Naive B cell (primary cell): ENCODE measurements at regions not wholly inside any gene's neighbourhood (a gene's known extent, or its start where the extent isn't known, plus 50 kb on each side); places are given as distances from the start of the nearest gene placed in this dataset.
A peak's percentile ranks its signal among the peaks of the same experiment; 100 is the strongest.

ENCODE experiments used
- ATAC-seq, 2 donors: fragments of 150-1000 bp; cut with Tn5 transposase; 2 replicates each; pipeline ENCODE4 v1.10.0; 2021; ENCODE audit warnings: low read depth in 2 of 2, mild to moderate bottlenecking in 2 of 2, moderate library complexity in 2 of 2
- DNase-seq: peaks from one replicate; pipeline ENCODE4 v3.0.0; 2022
- H3K27ac Mint-ChIP-seq, 6 donors: one replicate each; pipeline ENCODE4 v1.8.0; 2020 to 2022; ENCODE audit warnings: mild to moderate bottlenecking in 6 of 6, mixed read lengths in 6 of 6, moderate library complexity in 5 of 6, inconsistent platforms in 2 of 6
- H3K27me3 Mint-ChIP-seq, 3 donors: one replicate each; pipeline ENCODE4 v1.8.0; 2021 to 2022; ENCODE audit warnings: mixed read lengths in 3 of 3, mild to moderate bottlenecking in 1 of 3
- H3K36me3 Mint-ChIP-seq, 2 donors: one replicate each; pipeline ENCODE4 v1.8.0; 2020 to 2022; ENCODE audit warnings: mixed read lengths in 2 of 2, inconsistent platforms in 1 of 2, mild to moderate bottlenecking in 1 of 2
- H3K4me1 Mint-ChIP-seq, 3 donors: one replicate each; pipeline ENCODE4 v1.8.0; 2020 to 2022; ENCODE audit warnings: mixed read lengths in 3 of 3, inconsistent platforms in 1 of 3, mild to moderate bottlenecking in 1 of 3, moderate library complexity in 1 of 3
- H3K4me3 Mint-ChIP-seq, 8 donors: one replicate each; pipeline ENCODE4 v1.8.0; 2020 to 2022; ENCODE audit warnings: mild to moderate bottlenecking in 8 of 8, mixed read lengths in 8 of 8, moderate library complexity in 8 of 8, inconsistent platforms in 2 of 8
- H3K9me3 Mint-ChIP-seq, 7 donors: one replicate each; pipeline ENCODE4 v1.8.0; 2020 to 2022; ENCODE audit warnings: mixed read lengths in 7 of 7, mild to moderate bottlenecking in 5 of 7, inconsistent platforms in 2 of 7, moderate library complexity in 1 of 7

DNA sequence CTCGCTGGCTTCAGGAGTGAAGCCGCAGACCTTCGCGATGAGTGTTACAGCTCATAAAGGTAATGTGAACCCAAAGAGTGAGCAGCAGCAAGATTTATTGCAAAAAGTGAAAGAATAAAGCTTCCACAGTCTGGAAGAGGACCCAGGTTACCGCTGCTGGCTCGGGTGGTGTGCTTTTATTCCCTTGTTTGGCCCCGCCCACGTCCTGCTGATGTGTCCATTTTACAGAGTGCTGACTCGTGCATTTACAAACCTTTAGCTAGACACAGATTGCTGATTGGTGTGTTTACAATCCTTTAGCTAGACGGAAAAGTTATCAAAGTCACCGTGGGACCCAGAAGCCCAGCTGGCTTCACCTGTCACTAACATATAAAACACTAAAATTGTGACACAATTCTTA is 1464.5 kb downstream of the ZPLD1 start:
- H3K27ac Mint-ChIP-seq = no peak overlapping the region
- ATAC-seq (no peak), DNase-seq (no peak)
- no peaks in the 10 kb centered on the region for H3K4me1 Mint-ChIP-seq
- H3K9me3 Mint-ChIP-seq = no peaks in the 10 kb centered on the region
- H3K4me3 Mint-ChIP-seq = no peak overlapping the region
- H3K36me3 Mint-ChIP-seq = no peaks in the 10 kb centered on the region
- no peaks in the 10 kb centered on the region for H3K27me3 Mint-ChIP-seq

DNA sequence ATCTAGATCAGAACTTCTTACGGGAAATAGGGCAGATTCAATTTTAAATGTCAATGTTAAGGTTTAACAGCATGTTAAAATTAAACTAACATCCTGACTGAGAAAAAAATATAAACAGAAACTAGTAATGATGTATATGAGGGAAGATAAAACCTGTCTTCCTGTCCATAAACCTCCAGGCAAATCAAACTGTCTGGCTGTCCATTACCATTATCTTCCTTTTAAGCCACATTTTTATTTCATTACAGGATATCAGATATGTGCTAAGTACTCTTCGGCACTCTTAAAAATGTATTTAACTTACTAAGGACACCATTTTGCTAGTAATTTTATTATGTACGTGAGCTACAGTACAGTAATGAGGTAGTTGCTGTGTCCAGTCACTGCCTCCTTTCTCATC is 1461.7 kb upstream of the ALCAM start:
- H3K36me3 Mint-ChIP-seq = no peaks in the 10 kb centered on the region
- no peaks in the 10 kb centered on the region for H3K4me1 Mint-ChIP-seq
- no peak for ATAC-seq
- no peak overlapping the region for H3K27ac Mint-ChIP-seq
- DNase-seq = no peak
- H3K9me3 Mint-ChIP-seq = no peaks in the 10 kb centered on the region
- no peaks in the 10 kb centered on the region for H3K27me3 Mint-ChIP-seq
- H3K4me3 Mint-ChIP-seq = no peak overlapping the region

DNA sequence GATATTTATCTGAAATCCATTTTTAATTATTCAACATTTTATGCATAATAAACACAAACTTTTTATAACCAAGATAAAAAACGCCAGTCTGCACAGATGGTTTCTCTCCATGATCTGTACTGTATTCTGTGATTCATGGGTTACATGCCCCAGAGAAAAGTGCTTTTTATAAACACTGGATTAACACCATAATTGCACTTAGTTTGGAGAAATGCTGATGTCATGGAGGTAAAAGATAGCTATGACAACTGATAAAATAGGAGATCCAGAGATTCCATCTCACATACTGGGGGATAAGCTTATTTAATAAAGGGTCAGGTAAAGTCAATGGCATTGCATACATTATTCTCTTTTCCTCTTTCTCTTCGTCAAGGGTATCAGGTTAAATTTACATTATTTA is 1460.4 kb upstream of the ALCAM start:
- no peak for DNase-seq
- no peaks in the 10 kb centered on the region for H3K36me3 Mint-ChIP-seq
- no peaks in the 10 kb centered on the region for H3K27me3 Mint-ChIP-seq
- no peak for ATAC-seq
- no peaks in the 10 kb centered on the region for H3K9me3 Mint-ChIP-seq
- no peak overlapping the region for H3K27ac Mint-ChIP-seq
- no peaks in the 10 kb centered on the region for H3K4me1 Mint-ChIP-seq
- H3K4me3 Mint-ChIP-seq = no peak overlapping the region

DNA sequence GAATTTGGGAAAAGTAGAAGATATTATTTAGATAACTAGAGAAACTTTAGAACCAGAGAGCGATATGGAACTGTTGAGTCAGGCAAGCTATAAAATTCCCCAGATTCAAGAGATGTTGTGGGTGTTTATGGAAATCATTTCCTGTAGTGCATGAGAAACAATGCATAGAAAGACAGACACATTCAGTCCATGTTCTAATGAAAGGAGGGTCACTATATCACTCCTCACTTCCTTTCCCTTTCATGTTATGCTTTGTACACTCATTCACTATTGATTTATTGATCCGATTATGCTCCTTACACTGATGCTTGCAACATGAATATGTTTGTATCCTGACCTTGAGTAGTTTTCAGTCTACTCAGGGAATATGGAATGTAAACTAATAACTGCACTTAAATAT is 1459.9 kb upstream of the ALCAM start:
- H3K4me3 Mint-ChIP-seq = no peak overlapping the region
- no peaks in the 10 kb centered on the region for H3K27me3 Mint-ChIP-seq
- no peak overlapping the region for H3K27ac Mint-ChIP-seq
- H3K36me3 Mint-ChIP-seq = no peaks in the 10 kb centered on the region
- H3K9me3 Mint-ChIP-seq = no peaks in the 10 kb centered on the region
- H3K4me1 Mint-ChIP-seq = no peaks in the 10 kb centered on the region
- DNase-seq (no peak), ATAC-seq (no peak)

DNA sequence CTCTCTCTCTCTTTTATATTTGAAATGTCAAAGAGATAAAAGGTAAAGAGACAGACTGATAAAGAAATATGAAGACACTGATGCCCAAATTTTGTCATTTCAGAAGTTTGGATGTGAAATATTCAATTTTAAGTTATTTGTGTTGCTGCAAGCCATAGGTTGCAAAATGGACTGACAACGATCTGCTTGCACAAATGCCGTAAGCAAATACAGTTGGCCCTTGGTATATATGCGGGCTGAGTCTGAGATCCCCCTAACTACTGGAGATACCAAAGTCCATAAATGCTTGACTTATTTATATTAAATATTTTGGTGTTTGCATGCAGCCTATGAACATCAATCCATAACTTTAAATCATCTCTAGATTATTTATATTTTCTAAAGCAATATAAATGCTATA is 1459.1 kb upstream of the ALCAM start:
- Mint-ChIP-seq H3K9me3 (no peaks in the 10 kb centered on the region), H3K36me3 (no peaks in the 10 kb centered on the region), H3K4me3 (no peak overlapping the region), H3K4me1 (no peaks in the 10 kb centered on the region), H3K27me3 (no peaks in the 10 kb centered on the region), H3K27ac (no peak overlapping the region)
- no peak for DNase-seq
- no peak for ATAC-seq

DNA sequence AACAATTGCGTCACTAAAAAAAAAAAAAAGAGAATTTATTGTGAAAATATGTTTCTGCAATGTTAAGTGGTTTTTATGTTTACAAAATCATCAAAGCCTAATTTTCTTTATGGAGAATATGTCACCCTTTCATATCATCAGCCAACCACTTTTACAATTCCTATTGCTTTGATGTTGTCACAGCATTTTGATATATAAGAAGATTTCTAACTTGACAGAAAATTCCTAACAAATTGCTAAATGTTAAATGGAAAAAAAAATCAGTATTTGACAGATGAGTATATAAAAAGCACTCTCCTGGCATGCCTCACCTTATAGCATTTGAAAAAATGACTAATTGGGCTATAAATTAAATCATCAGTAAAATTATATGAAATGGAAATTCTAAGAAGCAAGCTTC is 1457.3 kb upstream of the ALCAM start:
- no peak for ATAC-seq
- Mint-ChIP-seq H3K4me3 (no peak overlapping the region), H3K4me1 (no peaks in the 10 kb centered on the region), H3K27ac (no peak overlapping the region), H3K27me3 (no peaks in the 10 kb centered on the region), H3K9me3 (no peaks in the 10 kb centered on the region), H3K36me3 (no peaks in the 10 kb centered on the region)
- DNase-seq = no peak

DNA sequence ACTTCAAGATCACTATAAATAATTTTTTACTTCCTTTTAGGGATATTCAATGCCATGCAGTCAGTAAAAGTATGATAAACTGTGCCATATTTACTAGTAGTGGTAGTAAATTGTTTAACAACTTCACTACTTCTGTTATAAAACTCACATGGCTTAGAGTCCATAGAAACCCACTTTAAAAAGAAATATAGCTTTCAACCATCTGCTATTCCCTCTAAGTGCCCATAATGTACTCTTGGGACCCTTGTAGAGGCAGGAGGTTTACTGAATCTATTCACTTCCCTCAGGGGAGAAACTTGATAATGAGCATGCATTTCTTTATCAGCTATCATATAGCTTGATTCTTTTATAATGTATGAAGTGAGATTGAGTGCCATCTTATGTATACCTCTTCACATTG is 1448.4 kb upstream of the ALCAM start:
- ATAC-seq = no peak
- Mint-ChIP-seq H3K4me1 (no peaks in the 10 kb centered on the region), H3K4me3 (no peak overlapping the region), H3K36me3 (no peaks in the 10 kb centered on the region), H3K27me3 (no peaks in the 10 kb centered on the region), H3K27ac (no peak overlapping the region), H3K9me3 (peaks cover 0 to 5% (median 0%) of the 10 kb centered on the region in 7 donors)
- no peak for DNase-seq

DNA sequence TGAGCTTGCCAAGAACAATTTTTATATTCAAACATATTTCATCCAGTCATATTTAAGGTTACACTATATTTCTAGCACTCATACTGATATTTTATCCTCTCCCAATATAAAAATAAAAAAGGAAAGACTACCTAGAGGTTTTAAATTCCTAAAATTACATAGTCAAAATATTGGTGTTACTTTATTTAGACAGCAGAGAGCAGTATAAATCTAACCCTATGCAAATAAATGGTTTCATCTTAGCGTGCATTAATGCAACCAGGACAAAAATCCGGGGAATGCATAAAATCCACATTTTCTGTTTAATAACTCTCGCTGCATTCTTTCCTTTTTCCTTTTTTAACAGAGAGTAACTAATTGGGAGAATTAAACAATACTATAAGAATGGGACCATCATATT is 1447.4 kb upstream of the ALCAM start:
- H3K9me3 Mint-ChIP-seq = peaks cover 0 to 5% (median 0%) of the 10 kb centered on the region in 7 donors
- no peak overlapping the region for H3K4me3 Mint-ChIP-seq
- H3K4me1 Mint-ChIP-seq = no peaks in the 10 kb centered on the region
- no peaks in the 10 kb centered on the region for H3K36me3 Mint-ChIP-seq
- ATAC-seq (no peak), DNase-seq (no peak)
- H3K27ac Mint-ChIP-seq = no peak overlapping the region
- no peaks in the 10 kb centered on the region for H3K27me3 Mint-ChIP-seq

DNA sequence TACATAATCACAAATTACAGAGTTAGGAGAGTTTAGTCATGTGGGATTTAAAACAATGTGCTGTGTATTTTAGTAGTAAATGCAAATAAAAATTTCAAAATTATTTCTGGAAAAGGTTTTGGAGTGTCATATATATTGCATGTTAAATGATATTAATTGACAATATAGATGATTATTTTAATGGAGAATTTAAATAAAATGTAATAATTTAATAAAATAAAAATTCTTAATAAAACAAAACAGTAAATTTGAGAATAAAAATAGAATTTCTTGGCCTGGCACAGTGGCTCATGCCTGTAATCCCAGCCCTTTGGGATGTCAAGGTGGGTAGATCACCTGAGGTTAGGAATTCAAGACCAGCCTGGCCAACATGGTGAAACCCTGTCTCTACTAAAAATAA is 1442.8 kb upstream of the ALCAM start:
- Mint-ChIP-seq H3K4me1 (no peaks in the 10 kb centered on the region), H3K27ac (no peak overlapping the region), H3K27me3 (no peaks in the 10 kb centered on the region), H3K4me3 (no peak overlapping the region), H3K9me3 (peaks cover 0 to 5% (median 0%) of the 10 kb centered on the region in 7 donors), H3K36me3 (no peaks in the 10 kb centered on the region)
- DNase-seq (no peak), ATAC-seq (no peak)

DNA sequence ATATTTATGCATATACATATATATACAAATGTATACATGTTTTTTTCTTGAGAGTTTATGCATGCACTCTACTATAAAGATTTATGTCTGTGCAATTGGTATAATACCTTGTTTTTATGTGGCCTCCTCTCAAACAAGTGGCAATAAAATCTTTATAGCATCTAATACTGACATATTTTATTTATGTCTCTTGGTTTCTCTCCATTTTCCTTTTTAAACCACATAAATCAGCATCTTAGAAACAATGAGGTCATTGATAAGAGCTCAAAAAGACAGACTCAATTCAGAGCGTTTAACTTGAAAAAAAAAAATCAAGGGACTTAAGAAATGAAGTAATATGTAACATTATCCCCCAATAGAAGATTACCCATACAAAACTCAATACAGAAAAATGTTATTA is 1442.2 kb upstream of the ALCAM start:
- DNase-seq (no peak), ATAC-seq (no peak)
- no peaks in the 10 kb centered on the region for H3K27me3 Mint-ChIP-seq
- H3K27ac Mint-ChIP-seq = no peak overlapping the region
- H3K4me3 Mint-ChIP-seq = no peak overlapping the region
- no peaks in the 10 kb centered on the region for H3K4me1 Mint-ChIP-seq
- H3K36me3 Mint-ChIP-seq = no peaks in the 10 kb centered on the region
- peaks cover 0 to 5% (median 0%) of the 10 kb centered on the region in 7 donors for H3K9me3 Mint-ChIP-seq

DNA sequence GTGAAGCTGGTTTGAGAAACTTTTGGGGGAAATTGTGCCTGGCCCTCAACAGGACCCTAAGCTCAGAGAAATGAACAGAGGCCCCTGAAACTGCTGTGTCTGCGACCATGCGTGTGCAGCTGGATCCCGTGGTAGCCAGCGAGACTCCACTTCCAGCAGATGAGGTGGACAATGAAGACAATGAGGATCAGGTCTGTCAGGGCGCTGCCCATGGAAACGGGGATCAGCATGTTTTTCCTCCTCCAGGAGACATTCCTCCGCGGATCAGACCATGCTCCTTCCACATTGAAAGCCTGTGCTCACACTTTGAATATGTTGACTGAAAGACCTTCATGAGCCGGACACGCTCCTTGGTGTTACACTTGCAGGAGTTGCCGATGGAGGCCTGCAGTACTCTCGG is 1439.8 kb upstream of the ALCAM start:
- no peaks in the 10 kb centered on the region for H3K4me1 Mint-ChIP-seq
- no peaks in the 10 kb centered on the region for H3K27me3 Mint-ChIP-seq
- H3K36me3 Mint-ChIP-seq = no peaks in the 10 kb centered on the region
- H3K27ac Mint-ChIP-seq = no peak overlapping the region
- ATAC-seq (no peak), DNase-seq (no peak)
- H3K9me3 Mint-ChIP-seq = peaks cover 0 to 14% (median 2%) of the 10 kb centered on the region in 7 donors
- peak overlapping the region in 1 of 8 donors; percentile 61 for H3K4me3 Mint-ChIP-seq

DNA sequence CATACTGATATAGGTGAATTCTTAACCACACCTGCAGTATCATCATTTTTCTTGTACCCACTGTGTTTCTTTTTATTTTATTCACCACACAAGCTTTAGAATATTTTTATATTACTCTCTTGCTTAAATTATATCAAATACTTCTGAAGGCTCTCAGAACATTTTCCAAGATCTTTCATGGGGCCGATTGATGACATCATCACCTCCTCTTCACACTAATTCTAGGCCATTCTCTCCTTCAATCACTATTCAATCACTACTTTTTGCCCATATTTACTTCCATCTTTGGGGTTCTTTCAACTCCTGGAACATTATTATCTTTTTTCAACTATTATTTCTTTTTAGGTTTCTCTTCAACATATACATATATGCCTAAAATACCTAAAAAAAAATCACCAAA is 1438.8 kb upstream of the ALCAM start:
- Mint-ChIP-seq H3K9me3 (peaks cover 0 to 19% (median 4%) of the 10 kb centered on the region in 7 donors), H3K27me3 (no peaks in the 10 kb centered on the region), H3K36me3 (no peaks in the 10 kb centered on the region), H3K4me3 (no peak overlapping the region), H3K27ac (no peak overlapping the region), H3K4me1 (no peaks in the 10 kb centered on the region)
- no peak for ATAC-seq
- no peak for DNase-seq

DNA sequence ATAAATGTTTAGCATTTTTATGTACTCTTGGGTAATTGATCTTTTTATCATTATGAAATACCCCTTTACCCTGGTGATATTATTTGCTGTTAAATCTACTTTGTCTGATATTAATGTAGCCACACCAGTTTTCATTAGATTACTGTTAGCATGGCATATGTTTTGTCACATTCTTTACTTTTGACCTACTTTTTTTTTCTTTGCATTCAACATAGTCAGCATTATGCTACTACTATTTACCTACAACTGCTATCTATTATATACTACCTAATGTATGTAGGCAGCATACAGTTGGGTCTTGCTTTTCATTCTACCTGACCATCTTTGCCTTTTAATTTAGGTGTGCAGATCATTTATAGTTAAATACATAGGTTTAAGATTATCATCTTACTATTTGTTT is 1429.6 kb upstream of the ALCAM start:
- no peaks in the 10 kb centered on the region for H3K36me3 Mint-ChIP-seq
- no peak overlapping the region for H3K27ac Mint-ChIP-seq
- no peak for DNase-seq
- no peaks in the 10 kb centered on the region for H3K4me1 Mint-ChIP-seq
- H3K9me3 Mint-ChIP-seq = peaks cover 0 to 6% (median 0%) of the 10 kb centered on the region in 7 donors
- no peak for ATAC-seq
- H3K4me3 Mint-ChIP-seq = no peak overlapping the region
- H3K27me3 Mint-ChIP-seq = no peaks in the 10 kb centered on the region

DNA sequence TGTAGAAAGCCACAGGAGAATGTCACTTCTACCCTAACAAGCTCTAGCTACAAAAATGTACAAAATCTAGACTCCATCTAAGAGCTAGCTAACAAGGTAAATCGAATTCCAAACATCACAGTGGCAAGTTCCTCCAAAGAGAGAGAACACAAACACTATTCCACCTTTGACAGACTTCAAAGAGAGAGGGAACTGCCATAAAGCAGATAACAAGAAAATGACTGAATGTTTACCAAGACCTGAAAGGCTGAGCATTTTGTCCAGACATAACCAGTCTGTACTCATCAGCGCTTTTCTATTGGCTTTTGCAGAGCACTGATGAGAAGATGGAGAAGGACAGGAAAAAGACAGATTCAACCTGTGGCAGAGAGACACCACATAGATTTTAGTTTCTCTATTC is 1419.6 kb upstream of the ALCAM start:
- Mint-ChIP-seq H3K36me3 (no peaks in the 10 kb centered on the region), H3K27me3 (no peaks in the 10 kb centered on the region), H3K27ac (no peak overlapping the region), H3K9me3 (no peaks in the 10 kb centered on the region), H3K4me3 (no peak overlapping the region), H3K4me1 (no peaks in the 10 kb centered on the region)
- DNase-seq (no peak), ATAC-seq (no peak)

DNA sequence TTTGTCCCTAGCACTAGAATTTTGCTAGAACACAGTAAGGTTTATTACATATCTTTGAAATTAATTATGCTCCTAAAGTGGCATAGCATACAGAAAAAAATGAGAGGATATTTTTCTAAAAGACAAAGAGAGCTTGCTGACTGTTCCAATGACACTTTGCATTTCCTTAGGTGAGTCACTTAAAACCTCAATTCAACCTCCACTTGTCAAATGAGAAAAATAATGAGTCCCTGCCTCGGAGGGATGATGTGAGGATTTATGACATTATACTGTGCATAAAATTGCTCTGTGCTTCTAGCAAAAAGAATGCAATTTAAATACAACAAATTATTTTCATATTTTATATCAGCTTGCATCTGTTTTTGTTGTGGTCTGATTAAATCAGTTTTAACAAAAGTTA is 1417.0 kb upstream of the ALCAM start:
- ATAC-seq (no peak), DNase-seq (no peak)
- Mint-ChIP-seq H3K36me3 (no peaks in the 10 kb centered on the region), H3K27ac (no peak overlapping the region), H3K4me3 (no peak overlapping the region), H3K27me3 (no peaks in the 10 kb centered on the region), H3K9me3 (no peaks in the 10 kb centered on the region), H3K4me1 (no peaks in the 10 kb centered on the region)
